ENCODE measurements at regions not wholly inside any gene's neighbourhood (a gene's known extent, or its start where the extent isn't known, plus 50 kb on each side); places are given as distances from the start of the nearest gene placed in this dataset.

GRCh38 chr13:36616706-36617105 is 57.1 kb upstream of the SERTM1 start:
- TF ChIP-seq JUNB (IDR thresholded peaks at IDR 0.05) (no peak), GATA3 (IDR thresholded peaks at IDR 0.05; ENCODE audit: borderline replicate concordance) (no peak), EP300 (IDR thresholded peaks at IDR 0.05) (no peak), POLR2A (IDR thresholded peaks at IDR 0.05; ENCODE audit: low read length) (no peak), CTCF (IDR thresholded peaks at IDR 0.05) (no peak), RNF2 (IDR thresholded peaks at IDR 0.05; ENCODE audit: borderline replicate concordance, low read depth) (no peak)
- TF ChIP-seq, protein P1, sequence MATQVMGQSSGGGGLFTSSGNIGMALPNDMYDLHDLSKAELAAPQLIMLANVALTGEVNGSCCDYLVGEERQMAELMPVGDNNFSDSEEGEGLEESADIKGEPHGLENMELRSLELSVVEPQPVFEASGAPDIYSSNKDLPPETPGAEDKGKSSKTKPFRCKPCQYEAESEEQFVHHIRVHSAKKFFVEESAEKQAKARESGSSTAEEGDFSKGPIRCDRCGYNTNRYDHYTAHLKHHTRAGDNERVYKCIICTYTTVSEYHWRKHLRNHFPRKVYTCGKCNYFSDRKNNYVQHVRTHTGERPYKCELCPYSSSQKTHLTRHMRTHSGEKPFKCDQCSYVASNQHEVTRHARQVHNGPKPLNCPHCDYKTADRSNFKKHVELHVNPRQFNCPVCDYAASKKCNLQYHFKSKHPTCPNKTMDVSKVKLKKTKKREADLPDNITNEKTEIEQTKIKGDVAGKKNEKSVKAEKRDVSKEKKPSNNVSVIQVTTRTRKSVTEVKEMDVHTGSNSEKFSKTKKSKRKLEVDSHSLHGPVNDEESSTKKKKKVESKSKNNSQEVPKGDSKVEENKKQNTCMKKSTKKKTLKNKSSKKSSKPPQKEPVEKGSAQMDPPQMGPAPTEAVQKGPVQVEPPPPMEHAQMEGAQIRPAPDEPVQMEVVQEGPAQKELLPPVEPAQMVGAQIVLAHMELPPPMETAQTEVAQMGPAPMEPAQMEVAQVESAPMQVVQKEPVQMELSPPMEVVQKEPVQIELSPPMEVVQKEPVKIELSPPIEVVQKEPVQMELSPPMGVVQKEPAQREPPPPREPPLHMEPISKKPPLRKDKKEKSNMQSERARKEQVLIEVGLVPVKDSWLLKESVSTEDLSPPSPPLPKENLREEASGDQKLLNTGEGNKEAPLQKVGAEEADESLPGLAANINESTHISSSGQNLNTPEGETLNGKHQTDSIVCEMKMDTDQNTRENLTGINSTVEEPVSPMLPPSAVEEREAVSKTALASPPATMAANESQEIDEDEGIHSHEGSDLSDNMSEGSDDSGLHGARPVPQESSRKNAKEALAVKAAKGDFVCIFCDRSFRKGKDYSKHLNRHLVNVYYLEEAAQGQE (IDR thresholded peaks at IDR 0.05), result no peak
- TF ChIP-seq, protein P2, sequence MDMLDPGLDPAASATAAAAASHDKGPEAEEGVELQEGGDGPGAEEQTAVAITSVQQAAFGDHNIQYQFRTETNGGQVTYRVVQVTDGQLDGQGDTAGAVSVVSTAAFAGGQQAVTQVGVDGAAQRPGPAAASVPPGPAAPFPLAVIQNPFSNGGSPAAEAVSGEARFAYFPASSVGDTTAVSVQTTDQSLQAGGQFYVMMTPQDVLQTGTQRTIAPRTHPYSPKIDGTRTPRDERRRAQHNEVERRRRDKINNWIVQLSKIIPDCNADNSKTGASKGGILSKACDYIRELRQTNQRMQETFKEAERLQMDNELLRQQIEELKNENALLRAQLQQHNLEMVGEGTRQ (IDR thresholded peaks at IDR 0.05), result no peak

All from A549 (cell line).